Sigmoid colon (tissue), 6 donors: ENCODE measurements at regions not wholly inside any gene's neighbourhood (a gene's known extent, or its start where the extent isn't known, plus 50 kb on each side); places are given as distances from the start of the nearest gene placed in this dataset.
A peak's percentile ranks its signal among the peaks of the same experiment; 100 is the strongest.
"Not testable (repeated sequence)": the region's sequence is repeated elsewhere in the genome, so short reads cannot be mapped to it uniquely, and the experiment has no call there.

Source experiments
- DNase-seq: peaks from one replicate; pipeline ENCODE4 v3.0.0-alpha.2; 2019
- H3K27ac ChIP-seq, 4 donors: fragments of 200-600 bp; sonication (generic); one replicate each; pipeline ENCODE4 v1.5.1; 2016 to 2019; ENCODE audit warnings: mild to moderate bottlenecking in 1 of 4
- H3K27me3 ChIP-seq, 3 donors: fragments of 200-600 bp; sonication (generic); one replicate each; pipeline ENCODE4 v1.5.1; 2019; ENCODE audit warnings: mild to moderate bottlenecking in 1 of 3
- H3K36me3 ChIP-seq, 4 donors: fragments of 200-600 bp; sonication (generic); one replicate each; pipeline ENCODE4 v1.5.1; 2016 to 2019
- H3K4me1 ChIP-seq, 4 donors: fragments of 200-600 bp; sonication (generic); one replicate each; pipeline ENCODE4 v1.5.1; 2017 to 2019
- H3K4me3 ChIP-seq, 4 donors: fragments of 200-600 bp; sonication (generic); one replicate each; pipeline ENCODE4 v1.5.1; 2017 to 2019; ENCODE audit warnings: mild to moderate bottlenecking in 2 of 4, moderate library complexity in 1 of 4
- H3K9me3 ChIP-seq, 4 donors: fragments of 200-600 bp in 3 of 4; sonication (generic) in 3 of 4; one replicate each; pipeline versions ENCODE4 v1.5.1 to v1.6.1; 2013 to 2019
- CTCF ChIP-seq, 4 experiments: fragments of 450-650 bp in 3 of 4; fragments of 200-600 bp in 1 of 4; IDR thresholded peaks; one replicate each; pipeline ENCODE4 v1.5.1; 2016 to 2019; ENCODE audit warnings: antibody characterized with exemption in 4 of 4, mild to moderate bottlenecking in 3 of 4, moderate library complexity in 2 of 4
- EP300 ChIP-seq, 4 donors: sonication (generic); formaldehyde crosslinking; IDR thresholded peaks; one replicate each; pipeline ENCODE4 v1.6.1; 2017; ENCODE audit warnings: antibody characterized with exemption in 4 of 4
- POLR2A ChIP-seq, 2 donors: fragments of 450-650 bp; IDR thresholded peaks; one replicate each; pipeline ENCODE4 v1.6.1; 2016; ENCODE audit warnings: antibody characterized with exemption in 2 of 2, mild to moderate bottlenecking in 2 of 2, moderate library complexity in 2 of 2
- POLR2AphosphoS5 ChIP-seq, 4 donors: sonication (generic); formaldehyde crosslinking; IDR thresholded peaks; one replicate each; pipeline ENCODE4 v1.6.1; 2017; ENCODE audit warnings: antibody characterized with exemption in 4 of 4
- WGBS, 2 donors: extraction: QIAGEN DNeasy Blood & Tissue Kit; methylation state at CpG; one replicate each; pipeline ENCODE4 v1.1.7; 2013; 5-methylcytosine and 5-hydroxymethylcytosine counted together
- intact Hi-C: fragments of 100-400 bp; cut with DNase I; formaldehyde crosslinking; loops from one replicate; pipeline ENCODE4 v1.15.1; 2023
- donor health status: healthy with polysubstance abuse.
- donor health status: healthy.

- intact Hi-C loops: loop anchor here (5.0 kb wide), 2 partner anchors 264 to 331 kb away; partner anchors contain the start of gene PRDM15
Observed at GRCh38 chr21:41613533-41613909, 105.6 kb upstream of the TMPRSS2 start.

GRCh38 chr21:41612674-41613532 lies 104.9 kb upstream of the TMPRSS2 start:
- TF ChIP-seq CTCF (IDR thresholded peaks at IDR 0.05) (peak; percentile 66 to 92 (median 84)), POLR2AphosphoS5 (IDR thresholded peaks at IDR 0.05) (peak; percentile 18 to 61 (median 55)), EP300 (IDR thresholded peaks at IDR 0.05) (no peak), POLR2A (IDR thresholded peaks at IDR 0.05) (no peak)
- Histone ChIP-seq H3K27me3 (no peaks in the 10 kb centered on the region), H3K4me1 (peaks cover 0 to 50% (median 45%) of the 10 kb centered on the region in 4 donors), H3K4me3 (peak overlapping the region in 1 of 4 donors; percentile 8), H3K36me3 (no peaks in the 10 kb centered on the region), H3K9me3 (no peaks in the 10 kb centered on the region), H3K27ac (peak overlapping the region; percentile 68 to 77 (median 72))
- DNase-seq: peak; percentile 91
- intact Hi-C loops: loop anchor here (1.0 to 5.0 kb wide), 4 partner anchors 165 to 331 kb away; partner anchors contain the start of gene PRDM15
- WGBS, 2 donors: 41 to 46% methylated on average over 21 of the region's 21 CpGs

More at GRCh38 chr21:41613533-41613909, 105.6 kb upstream of the TMPRSS2 start:
- peak overlapping the region; percentile 68 to 77 (median 72) for H3K27ac ChIP-seq
- peaks cover 0 to 50% (median 45%) of the 10 kb centered on the region in 4 donors for H3K4me1 ChIP-seq
- no peaks in the 10 kb centered on the region for H3K27me3 ChIP-seq
- no peak overlapping the region for H3K4me3 ChIP-seq
- no peak for TF ChIP-seq CTCF (IDR thresholded peaks at IDR 0.05)
- TF ChIP-seq POLR2AphosphoS5 (IDR thresholded peaks at IDR 0.05): no peak
- TF ChIP-seq POLR2A (IDR thresholded peaks at IDR 0.05): no peak
- TF ChIP-seq EP300 (IDR thresholded peaks at IDR 0.05): no peak
- no peaks in the 10 kb centered on the region for H3K36me3 ChIP-seq
- H3K9me3 ChIP-seq: no peaks in the 10 kb centered on the region
- 90 to 94% methylated on average over 19 of the region's 19 CpGs for WGBS, 2 donors
- no peak for DNase-seq

- WGBS, 2 donors: 19 to 40% methylated on average over 10 of the region's 10 CpGs
- Histone ChIP-seq H3K4me3 (no peak overlapping the region), H3K4me1 (peaks cover 0 to 50% (median 45%) of the 10 kb centered on the region in 4 donors), H3K27me3 (no peaks in the 10 kb centered on the region), H3K27ac (peak overlapping the region; percentile 68 to 77 (median 72)), H3K36me3 (no peaks in the 10 kb centered on the region), H3K9me3 (no peaks in the 10 kb centered on the region)
- TF ChIP-seq EP300 (IDR thresholded peaks at IDR 0.05) (no peak), POLR2A (IDR thresholded peaks at IDR 0.05) (no peak), POLR2AphosphoS5 (IDR thresholded peaks at IDR 0.05) (no peak), CTCF (IDR thresholded peaks at IDR 0.05) (no peak)
- DNase-seq: peak; percentile 42
- intact Hi-C loops: loop anchor here (1.0 to 5.0 kb wide), 5 partner anchors 166 to 509 kb away; partner anchors contain the start of gene PRDM15
Observed at GRCh38 chr21:41611966-41612606, 104.1 kb upstream of the TMPRSS2 start.

GRCh38 chr21:41611441-41611840 lies 103.5 kb upstream of the TMPRSS2 start:
- H3K36me3 ChIP-seq: no peaks in the 10 kb centered on the region
- DNase-seq: peak; percentile 30
- no peak overlapping the region for H3K27ac ChIP-seq
- 61 to 75% methylated on average over 5 of the region's 5 CpGs for WGBS, 2 donors
- intact Hi-C loops: loop anchor here (2.0 to 5.0 kb wide), 3 partner anchors 266 to 509 kb away; partner anchors contain the start of gene PRDM15
- H3K4me3 ChIP-seq: no peak overlapping the region
- no peaks in the 10 kb centered on the region for H3K9me3 ChIP-seq
- H3K27me3 ChIP-seq: no peaks in the 10 kb centered on the region
- H3K4me1 ChIP-seq: peaks cover 0 to 48% (median 42%) of the 10 kb centered on the region in 4 donors
- TF ChIP-seq EP300 (IDR thresholded peaks at IDR 0.05): no peak
- no peak for TF ChIP-seq POLR2AphosphoS5 (IDR thresholded peaks at IDR 0.05)
- TF ChIP-seq CTCF (IDR thresholded peaks at IDR 0.05): no peak
- no peak for TF ChIP-seq POLR2A (IDR thresholded peaks at IDR 0.05)

GRCh38 chr21:41610840-41611115 lies 102.8 kb upstream of the TMPRSS2 start:
- 87 to 89% methylated on average over 12 of the region's 12 CpGs for WGBS, 2 donors

More at GRCh38 chr21:41610840-41611115, 102.8 kb upstream of the TMPRSS2 start:
- H3K27me3 ChIP-seq, H3K9me3 ChIP-seq, H3K4me3 ChIP-seq, H3K36me3 ChIP-seq, H3K27ac ChIP-seq: not testable (repeated sequence)
- intact Hi-C loops: loop anchor here (2.0 to 5.0 kb wide), 3 partner anchors 267 to 510 kb away; partner anchors contain the start of gene PRDM15
- peak; percentile 28 for DNase-seq
- H3K4me1 ChIP-seq: peaks cover 0 to 41% (median 36%) of the 10 kb centered on the region in 4 donors
